Vagina (tissue), 2 donors: ENCODE measurements at regions not wholly inside any gene's neighbourhood (a gene's known extent, or its start where the extent isn't known, plus 50 kb on each side); places are given as distances from the start of the nearest gene placed in this dataset.

Experiments
- DNase-seq, 2 donors: peaks; one replicate each; pipeline ENCODE4 v3.0.0-alpha.2; 2017; ENCODE audit errors: extremely low spot score in 2 of 2
- H3K27ac ChIP-seq: fragments of 200-600 bp; sonication (generic); one replicate; pipeline ENCODE4 v1.5.1; 2019
- H3K27me3 ChIP-seq: fragments of 200-600 bp; sonication (generic); one replicate; pipeline ENCODE4 v1.5.1; 2019
- H3K36me3 ChIP-seq, 2 donors: fragments of 200-600 bp; sonication (generic); one replicate each; pipeline ENCODE4 v1.5.1; 2017 to 2019
- H3K4me1 ChIP-seq: fragments of 200-600 bp; sonication (generic); one replicate; pipeline ENCODE4 v1.5.1; 2019
- H3K4me3 ChIP-seq, 2 donors: fragments of 200-600 bp; sonication (generic); 1 replicate in 1 of 2; 2 replicates in 1 of 2; pipeline ENCODE4 v1.5.1; 2016 to 2019
- H3K9me3 ChIP-seq: fragments of 200-600 bp; sonication (generic); one replicate; pipeline ENCODE4 v1.5.1; 2019
- CTCF ChIP-seq, 3 experiments: fragments of 450-650 bp in 2 of 3; fragments of 200-600 bp in 1 of 3; sonication (generic) in 1 of 3; IDR thresholded peaks; one replicate each; pipeline ENCODE4 v1.5.1; 2017 to 2019; ENCODE audit warnings: antibody characterized with exemption in 3 of 3, mild to moderate bottlenecking in 2 of 3, moderate library complexity in 2 of 3
- POLR2A ChIP-seq, 2 donors: fragments of 450-650 bp; IDR thresholded peaks; one replicate each; pipeline ENCODE4 v1.6.1; 2017; ENCODE audit warnings: antibody characterized with exemption in 2 of 2, mild to moderate bottlenecking in 2 of 2, moderate library complexity in 2 of 2
- POLR2AphosphoS5 ChIP-seq, 2 donors: sonication (generic); formaldehyde crosslinking; IDR thresholded peaks; one replicate each; pipeline ENCODE4 v1.9.0; 2017; ENCODE audit warnings: antibody characterized with exemption in 2 of 2, mild to moderate bottlenecking in 2 of 2, low read depth in 1 of 2; ENCODE audit not compliant: insufficient read depth in 1 of 2
- intact Hi-C: fragments of 100-400 bp; cut with DNase I; formaldehyde crosslinking; loops from one replicate; pipeline ENCODE4 v1.15.1; 2023

DNA sequence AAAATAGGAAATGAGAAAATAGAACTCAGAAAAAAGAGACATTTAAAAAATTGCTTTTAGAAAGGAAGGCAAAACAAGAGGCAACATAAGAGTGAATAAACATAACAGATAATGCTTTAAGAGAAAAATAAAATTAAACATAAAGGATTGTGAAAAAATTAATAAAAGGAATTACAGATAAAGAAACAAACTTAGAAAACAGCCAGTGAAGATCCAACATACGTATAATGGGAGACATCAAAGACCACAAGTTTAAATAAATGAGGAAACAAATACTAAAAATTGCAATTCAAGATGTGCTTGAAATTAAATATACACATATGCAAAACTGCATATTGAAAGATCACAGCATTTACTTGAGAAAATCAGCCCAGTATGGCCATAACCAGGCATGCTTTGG lies 448.9 kb downstream of the NBAS start:
- Histone ChIP-seq H3K27ac (no peak overlapping the region), H3K9me3 (peaks cover 11% of the 10 kb centered on the region), H3K4me1 (no peaks in the 10 kb centered on the region), H3K27me3 (no peaks in the 10 kb centered on the region), H3K4me3 (no peak overlapping the region), H3K36me3 (no peaks in the 10 kb centered on the region)
- no peak for TF ChIP-seq POLR2AphosphoS5 (IDR thresholded peaks at IDR 0.05; ENCODE audit: insufficient read depth in 1 of 2, low read depth in 1 of 2)
- no peak for TF ChIP-seq POLR2A (IDR thresholded peaks at IDR 0.05)
- no peak for TF ChIP-seq CTCF (IDR thresholded peaks at IDR 0.05)
- DNase-seq = no peak
- intact Hi-C loops = no loop called here

DNA sequence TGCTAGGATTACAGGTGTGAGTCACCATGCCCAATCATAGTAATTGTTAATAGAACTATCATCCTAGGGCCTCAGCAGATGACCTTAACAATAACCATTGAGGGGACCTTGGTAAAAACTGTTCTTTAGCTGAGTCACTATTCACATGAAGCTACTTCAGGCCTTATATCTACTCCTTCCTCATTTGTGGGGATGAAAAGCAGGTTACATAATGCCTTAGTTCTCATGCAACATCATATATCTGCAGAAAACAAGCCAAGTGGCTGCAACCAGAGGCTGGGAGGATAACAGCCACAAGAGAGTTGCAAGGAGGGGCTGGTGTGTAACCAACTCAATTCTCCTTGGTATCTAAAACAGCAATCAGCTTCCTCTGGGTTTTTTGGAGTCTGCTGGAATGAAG lies 445.4 kb downstream of the NBAS start:
- no peak overlapping the region for H3K4me3 ChIP-seq
- H3K27me3 ChIP-seq = no peaks in the 10 kb centered on the region
- no peak for DNase-seq
- no peaks in the 10 kb centered on the region for H3K36me3 ChIP-seq
- H3K9me3 ChIP-seq = peaks cover 10% of the 10 kb centered on the region
- H3K27ac ChIP-seq = no peak overlapping the region
- intact Hi-C loops = no loop called here
- H3K4me1 ChIP-seq = no peaks in the 10 kb centered on the region
- no peak for TF ChIP-seq POLR2AphosphoS5 (IDR thresholded peaks at IDR 0.05; ENCODE audit: insufficient read depth in 1 of 2, low read depth in 1 of 2)
- TF ChIP-seq CTCF (IDR thresholded peaks at IDR 0.05) = no peak
- no peak for TF ChIP-seq POLR2A (IDR thresholded peaks at IDR 0.05)

DNA sequence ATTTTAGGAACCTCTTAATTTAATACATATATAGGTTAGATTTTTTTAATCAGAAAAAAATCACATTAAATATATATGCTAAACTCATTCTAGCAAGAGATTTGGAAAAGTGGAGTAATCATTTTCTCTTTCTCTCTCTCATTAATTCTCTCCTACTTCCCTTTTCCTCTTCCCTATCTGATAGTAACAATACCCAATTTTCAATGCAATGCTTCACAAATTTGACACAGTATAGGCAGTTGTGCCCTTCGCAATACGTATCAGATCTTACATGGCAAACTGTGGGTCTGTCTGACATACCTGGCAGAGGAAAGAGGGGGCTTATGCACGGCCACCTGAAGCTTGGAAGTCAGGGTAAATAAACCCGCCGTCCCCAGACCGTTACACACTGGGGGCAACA lies 444.3 kb downstream of the NBAS start:
- no peak for DNase-seq
- TF ChIP-seq POLR2A (IDR thresholded peaks at IDR 0.05) (no peak), POLR2AphosphoS5 (IDR thresholded peaks at IDR 0.05; ENCODE audit: insufficient read depth in 1 of 2, low read depth in 1 of 2) (no peak), CTCF (IDR thresholded peaks at IDR 0.05) (no peak)
- Histone ChIP-seq H3K9me3 (peaks cover 3% of the 10 kb centered on the region), H3K4me1 (no peaks in the 10 kb centered on the region), H3K36me3 (no peaks in the 10 kb centered on the region), H3K27me3 (no peaks in the 10 kb centered on the region), H3K27ac (no peak overlapping the region), H3K4me3 (no peak overlapping the region)
- intact Hi-C loops = no loop called here
